GM12872 (cell line): ENCODE measurements at regions not wholly inside any gene's neighbourhood (a gene's known extent, or its start where the extent isn't known, plus 50 kb on each side); places are given as distances from the start of the nearest gene placed in this dataset.

Source experiments
- CTCF ChIP-seq: IDR thresholded peaks from 3 replicates; pipeline ENCODE4 v1.5.1; 2011; ENCODE audit warnings: low read depth, mild to moderate bottlenecking, low read length, moderate library complexity; ENCODE audit not compliant: insufficient read depth

GRCh38 chr6:122154155-122154554 lies 245.3 kb upstream of the HSF2 start:
- TF ChIP-seq CTCF = no peak

GRCh38 chr6:122154912-122155575 lies 244.4 kb upstream of the HSF2 start:
- TF ChIP-seq CTCF = no peak

GRCh38 chr6:122161136-122161535 lies 238.3 kb upstream of the HSF2 start:
- no peak for TF ChIP-seq CTCF

GRCh38 chr6:122165014-122165413 lies 234.4 kb upstream of the HSF2 start:
- TF ChIP-seq CTCF = no peak

- no peak for TF ChIP-seq CTCF
Measured at GRCh38 chr6:122170274-122170673, 229.2 kb upstream of the HSF2 start.

- no peak for TF ChIP-seq CTCF
Measured at GRCh38 chr6:122178988-122179387, 220.5 kb upstream of the HSF2 start.

GRCh38 chr6:122180132-122180531 lies 219.3 kb upstream of the HSF2 start:
- TF ChIP-seq CTCF = no peak
